GM12892 (cell line): ENCODE measurements at regions not wholly inside any gene's neighbourhood (a gene's known extent, or its start where the extent isn't known, plus 50 kb on each side); places are given as distances from the start of the nearest gene placed in this dataset.

ENCODE experiments used
- DNase-seq: peaks from one replicate; pipeline ENCODE4 v3.0.0; 2011; ENCODE audit not compliant: insufficient read length
- FAIRE-seq: peaks from 2 replicates; lab custom pipeline; 2011; peaks lifted over from hg19 to GRCh38; lab: Jason Lieb, UNC
- POLR2A ChIP-seq: IDR thresholded peaks from 2 replicates; pipeline ENCODE4 v1.6.1; 2011; ENCODE audit warnings: low read depth, low read length, control low read depth
- POLR2AphosphoS5 ChIP-seq: IDR thresholded peaks from 2 replicates; pipeline ENCODE4 v1.6.1; 2011; ENCODE audit warnings: low read depth, low read length, control low read depth
- TAF1 ChIP-seq: IDR thresholded peaks from 2 replicates; pipeline ENCODE4 v1.6.1; 2011; ENCODE audit warnings: low read depth, mild to moderate bottlenecking, control low read depth, low read length, borderline replicate concordance

DNA sequence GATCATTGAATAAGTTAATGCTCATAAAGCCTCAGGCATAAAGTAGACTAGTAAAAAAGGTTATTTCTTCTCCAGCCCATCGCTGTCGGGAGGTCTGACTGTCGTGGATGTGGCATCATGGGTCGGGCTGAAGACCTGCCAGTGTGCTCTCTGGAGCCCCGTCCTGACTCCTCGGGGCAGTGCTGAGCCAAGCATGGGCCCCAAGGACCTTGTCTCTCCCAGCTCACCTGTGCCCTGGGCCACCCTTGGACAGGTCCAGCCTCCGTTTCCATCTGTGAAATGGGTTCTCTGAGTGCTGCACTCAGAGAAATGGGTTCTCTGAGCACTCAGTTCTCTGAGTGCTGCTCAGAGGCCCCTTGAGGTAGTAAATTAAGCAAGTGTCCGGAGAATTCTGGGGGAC, 269.0 kb downstream of the GADD45G start:
- TF ChIP-seq POLR2AphosphoS5: no peak
- TF ChIP-seq TAF1: no peak
- TF ChIP-seq POLR2A: no peak
- no peak for DNase-seq
- FAIRE-seq: no peak

DNA sequence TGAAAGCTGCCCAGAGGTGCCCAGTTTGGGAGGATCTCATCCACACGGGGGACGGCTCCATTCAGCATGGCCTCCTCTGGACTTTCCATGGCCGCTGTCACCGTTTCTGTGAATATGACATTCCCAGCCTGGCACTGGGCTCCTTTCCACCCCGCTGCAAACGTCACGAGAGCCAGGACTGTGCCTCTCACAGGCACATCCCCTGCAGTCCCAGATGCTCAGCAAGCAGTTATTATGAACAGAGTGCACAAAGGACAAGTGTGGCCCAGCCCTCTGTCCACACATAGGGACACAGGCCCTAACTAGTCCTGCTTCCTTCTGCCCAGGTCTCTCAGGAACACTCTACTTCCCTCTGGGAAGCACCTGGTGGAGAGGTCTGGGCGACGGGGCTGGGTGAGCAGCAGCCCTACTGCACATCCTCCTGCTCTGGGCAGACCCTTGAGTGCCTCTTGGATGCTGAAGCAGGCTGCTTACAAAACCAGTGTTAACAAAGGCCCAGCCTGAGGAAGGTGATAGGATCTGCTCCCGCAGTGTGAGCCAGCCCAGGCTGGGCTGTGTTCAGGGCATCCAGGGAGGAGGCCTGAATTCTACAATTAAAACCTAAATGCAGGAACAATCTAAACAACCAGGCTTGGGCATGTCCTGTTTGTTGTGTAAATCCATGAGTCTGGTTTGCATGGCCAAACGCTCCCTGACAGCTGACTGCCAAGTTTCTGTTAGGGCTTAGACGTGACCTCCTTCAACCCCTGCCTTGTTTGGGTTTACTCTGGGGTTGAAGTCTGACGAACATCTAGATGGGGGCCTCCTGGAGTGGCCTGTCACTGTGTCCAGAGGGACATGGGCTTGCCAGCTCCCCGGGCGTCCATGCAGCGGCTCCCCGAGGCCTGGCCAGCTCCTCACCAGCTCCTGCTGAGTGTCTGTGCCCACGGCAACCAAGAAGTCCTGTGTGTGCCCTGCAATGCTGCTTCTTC, 269.8 kb downstream of the GADD45G start:
- TF ChIP-seq TAF1 (no peak), POLR2AphosphoS5 (no peak), POLR2A (no peak)
- no peak for DNase-seq
- FAIRE-seq: no peak

DNA sequence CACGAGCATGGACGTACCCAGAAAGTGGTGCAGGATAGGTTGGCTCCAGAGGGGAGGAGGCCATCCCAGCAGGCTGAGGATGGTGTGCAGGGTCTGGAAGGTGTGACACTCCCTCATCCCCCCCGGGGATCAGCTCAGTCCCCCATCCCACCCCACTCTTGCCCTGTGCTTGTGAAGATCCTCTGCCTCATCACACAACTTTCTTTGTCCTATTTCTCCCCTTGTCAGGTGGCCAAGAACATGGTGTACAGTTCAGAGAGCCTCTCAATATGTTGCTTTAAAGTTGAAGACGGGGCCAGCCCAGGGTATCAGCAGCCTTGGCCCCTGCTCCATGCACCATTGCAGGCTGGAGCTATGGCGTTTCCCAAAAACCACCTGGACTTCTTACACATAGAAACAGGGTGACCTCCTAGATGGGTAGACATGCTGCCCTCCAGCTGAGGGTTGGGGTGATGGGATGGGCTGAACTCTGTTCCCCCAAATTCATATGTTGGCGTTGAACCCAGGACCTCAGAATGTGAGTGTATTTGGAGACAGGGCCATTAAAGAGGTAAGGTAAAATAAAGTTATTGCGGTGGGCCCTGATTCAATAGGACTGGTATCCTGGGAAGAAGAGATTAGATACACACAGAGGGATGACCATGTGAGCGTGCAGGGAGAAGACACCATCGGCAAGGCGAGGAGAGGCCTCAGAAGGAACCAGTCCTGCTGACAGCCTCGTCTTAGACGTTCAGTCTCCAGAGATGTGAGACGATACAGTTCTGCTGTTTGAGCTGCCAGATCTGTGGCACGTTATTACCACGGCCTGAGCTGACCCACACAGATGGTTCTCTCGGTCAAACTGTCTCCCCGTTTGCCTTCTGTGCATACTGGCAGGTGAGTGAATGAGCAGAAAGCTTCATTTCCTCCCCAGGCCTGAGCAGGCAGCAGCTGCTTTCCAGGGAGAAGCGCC, 272.5 kb downstream of the GADD45G start:
- no peak for FAIRE-seq
- TF ChIP-seq POLR2A (no peak), TAF1 (no peak), POLR2AphosphoS5 (no peak)

DNA sequence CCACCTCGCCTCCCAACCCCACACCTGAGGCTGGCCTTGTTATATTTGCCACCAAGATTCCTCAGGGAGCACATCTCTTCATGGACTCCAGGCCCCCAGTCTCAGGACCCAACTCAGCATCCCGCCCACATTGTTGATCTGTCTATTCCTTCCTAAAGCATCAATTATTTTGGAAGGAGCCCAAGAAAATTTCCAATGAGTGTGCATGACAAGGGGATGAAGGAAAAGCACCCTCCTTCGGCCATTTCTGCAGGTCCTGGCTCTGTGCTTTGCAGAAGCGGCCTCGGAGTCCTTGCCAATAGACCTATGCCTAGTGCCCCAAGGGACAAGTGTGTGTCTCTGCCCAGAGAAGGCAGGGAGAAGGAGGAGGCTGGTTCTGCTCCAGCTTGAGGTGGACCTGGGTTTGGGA, 273.2 kb downstream of the GADD45G start:
- DNase-seq (no peak), FAIRE-seq (no peak)
- TF ChIP-seq POLR2AphosphoS5 (no peak), TAF1 (no peak), POLR2A (no peak)

More for the DNA sequence above, 272.5 kb downstream of the GADD45G start:
- DNase-seq: no peak

DNA sequence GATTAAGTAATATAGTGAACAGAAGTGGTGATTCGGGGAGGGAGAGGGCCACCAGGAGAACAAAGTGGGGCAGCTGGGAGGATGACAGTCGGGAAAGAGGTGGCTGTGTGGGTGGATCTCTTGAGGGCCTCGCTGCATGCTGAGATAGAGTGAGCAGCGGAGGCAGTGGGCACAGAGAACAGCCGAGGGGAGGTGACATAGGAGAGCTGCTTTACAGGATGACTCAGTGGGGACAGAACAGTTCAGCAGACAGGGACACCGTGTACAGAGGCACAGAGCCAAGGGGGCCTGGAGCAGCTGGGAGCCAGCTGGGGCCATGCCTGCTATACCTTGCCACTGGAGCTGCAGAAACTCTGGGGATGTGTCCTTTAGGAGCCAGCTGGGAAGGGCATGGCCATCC, 273.9 kb downstream of the GADD45G start:
- no peak for FAIRE-seq
- no peak for TF ChIP-seq POLR2AphosphoS5
- TF ChIP-seq TAF1: no peak
- TF ChIP-seq POLR2A: no peak

DNA sequence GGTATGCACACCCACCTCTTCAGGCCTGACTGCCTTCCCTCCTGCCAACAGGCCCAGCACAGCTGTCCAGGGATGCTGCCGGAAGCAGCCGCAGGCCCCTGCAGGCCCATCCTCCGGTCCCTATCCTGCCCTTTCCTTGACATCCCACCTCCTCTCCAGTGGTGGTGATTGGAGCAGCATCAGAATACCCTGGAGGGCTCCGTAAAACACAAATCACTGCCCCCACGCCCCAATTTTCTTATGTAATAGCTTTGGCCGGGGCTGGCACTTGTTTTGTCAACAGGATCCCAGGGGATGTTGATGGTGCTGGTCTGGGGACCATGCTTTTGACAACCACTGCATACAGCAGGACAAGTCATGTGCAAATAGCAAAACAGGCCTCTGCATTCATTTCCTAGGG, 274.5 kb downstream of the GADD45G start:
- FAIRE-seq (no peak), DNase-seq (no peak)
- TF ChIP-seq POLR2AphosphoS5 (no peak), TAF1 (no peak)

More for the DNA sequence above, 273.9 kb downstream of the GADD45G start:
- no peak for DNase-seq

DNA sequence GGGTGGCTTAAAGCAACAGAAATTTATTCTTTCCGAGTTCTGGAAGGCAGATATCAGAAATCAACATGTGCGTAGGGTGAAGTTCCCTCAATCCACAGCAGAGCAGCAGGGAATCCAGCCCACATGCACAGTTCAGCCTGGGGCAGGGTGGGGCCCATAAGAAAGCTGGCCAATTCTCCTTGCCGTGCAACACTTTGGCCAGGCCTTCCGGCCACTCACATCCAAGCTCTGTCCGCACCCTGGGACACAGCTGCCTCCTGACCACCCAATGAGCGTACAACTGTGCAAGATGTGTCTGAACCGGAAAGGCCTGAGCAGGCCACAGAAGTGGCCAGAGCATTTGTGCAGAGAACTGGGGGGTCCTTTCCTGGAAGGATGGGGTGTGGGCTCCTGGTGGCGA, 274.9 kb downstream of the GADD45G start:
- no peak for FAIRE-seq
- TF ChIP-seq POLR2AphosphoS5: no peak
- DNase-seq: no peak

DNA sequence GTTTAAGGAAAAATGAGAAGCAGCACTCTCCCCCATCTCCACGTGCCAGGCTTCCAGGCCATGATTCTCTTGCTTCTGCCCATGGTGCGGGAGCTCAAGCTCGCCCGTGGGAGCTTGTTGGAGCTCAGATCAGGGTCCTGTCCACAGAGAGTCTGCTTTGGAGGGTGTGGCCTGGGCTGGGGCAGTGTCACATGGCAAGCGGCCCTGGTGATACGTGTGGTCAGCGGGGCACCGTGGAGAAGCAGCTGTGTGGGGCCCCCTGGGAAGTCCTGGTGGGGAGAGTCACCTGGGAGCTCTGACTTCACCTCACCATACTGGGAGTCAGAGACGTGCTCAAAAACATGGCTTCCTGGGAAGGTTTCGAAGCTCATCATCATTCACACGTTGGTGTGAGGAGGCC, 275.3 kb downstream of the GADD45G start:
- TF ChIP-seq POLR2AphosphoS5 (no peak), TAF1 (no peak), POLR2A (no peak)
- FAIRE-seq (no peak), DNase-seq (no peak)

DNA sequence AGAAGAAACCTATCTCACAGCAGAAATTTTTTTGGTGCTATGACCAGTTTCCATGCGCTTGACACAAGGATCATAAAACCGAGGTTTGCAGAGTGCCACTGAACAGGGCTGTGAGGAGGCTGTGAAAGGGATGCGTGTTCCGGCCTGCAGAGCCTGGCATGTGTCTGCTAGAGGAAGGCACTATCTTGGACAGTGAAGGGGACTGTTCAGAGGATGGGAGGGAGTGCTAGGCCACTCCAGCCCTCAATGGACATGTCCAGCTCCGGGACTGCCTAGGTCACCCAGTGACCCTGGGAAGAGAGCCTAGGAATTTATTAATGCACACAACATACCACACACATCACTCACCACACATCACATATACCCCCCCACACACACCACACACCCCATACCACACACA, 275.9 kb downstream of the GADD45G start:
- FAIRE-seq (no peak), DNase-seq (no peak)
- no peak for TF ChIP-seq TAF1
- no peak for TF ChIP-seq POLR2A
- no peak for TF ChIP-seq POLR2AphosphoS5

DNA sequence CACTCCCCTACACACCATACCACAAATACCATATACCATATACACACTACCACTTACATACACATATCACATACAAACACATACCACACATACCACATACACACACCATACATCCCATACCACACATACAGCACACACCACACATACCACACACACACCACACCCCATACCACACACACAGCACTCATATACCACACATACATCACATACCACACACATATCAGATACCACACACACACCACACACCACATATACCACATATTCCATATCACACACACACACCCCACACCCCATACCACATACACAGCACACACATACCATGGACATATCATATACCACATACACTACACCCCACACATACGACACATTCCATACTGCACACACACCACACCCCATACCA, 276.6 kb downstream of the GADD45G start:
- no peak for TF ChIP-seq TAF1
- DNase-seq: no peak
- FAIRE-seq: no peak

DNA sequence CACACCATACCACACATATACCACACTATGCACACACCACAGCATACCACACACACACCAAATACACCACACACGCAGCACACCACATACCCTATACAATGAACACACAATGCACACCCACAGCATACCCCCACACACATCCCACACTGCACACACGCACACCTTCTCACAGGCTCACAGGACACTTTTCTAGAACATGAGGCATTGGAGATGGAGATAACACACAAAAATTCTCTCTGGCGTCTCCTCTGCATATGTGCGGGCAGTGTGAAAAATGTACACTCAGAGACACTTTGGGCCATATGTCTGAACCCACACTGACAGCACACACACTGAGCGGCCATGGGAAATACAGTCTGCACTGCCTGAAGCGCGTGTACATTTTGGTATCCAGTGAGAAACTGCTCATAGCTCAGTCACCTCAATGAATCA, 278.1 kb downstream of the GADD45G start:
- FAIRE-seq: no peak
- TF ChIP-seq POLR2A (no peak), TAF1 (no peak), POLR2AphosphoS5 (no peak)
- no peak for DNase-seq
